ENCODE measurements at regions not wholly inside any gene's neighbourhood (a gene's known extent, or its start where the extent isn't known, plus 50 kb on each side); places are given as distances from the start of the nearest gene placed in this dataset.

DNA sequence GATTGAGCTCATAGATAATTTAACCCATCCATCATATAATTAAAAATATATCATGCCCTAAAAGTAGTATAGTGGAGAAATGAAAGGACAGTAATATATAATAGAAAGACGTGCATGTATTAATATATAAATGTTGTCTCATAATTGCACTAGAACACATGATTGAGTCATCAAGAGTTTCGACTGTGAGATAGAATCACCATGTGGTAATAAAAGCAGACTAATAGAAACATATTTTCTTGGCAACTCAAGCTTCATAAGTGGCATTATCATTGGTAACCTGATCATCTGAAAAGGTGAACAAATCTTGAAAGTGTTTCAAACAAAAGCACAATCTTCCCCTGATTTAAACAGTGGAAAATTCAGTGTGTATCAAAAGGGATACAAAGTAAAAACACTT, 188.8 kb downstream of the CYRIA start:
- H3K4me3 ChIP-seq (ENCODE audit: control insufficient read depth, low read depth, low read length): no peak overlapping the region
- no peak for DNase-seq (ENCODE audit: low read depth)
- no peak for TF ChIP-seq CTCF (conservative IDR thresholded peaks at IDR 0.05; ENCODE audit: control insufficient read depth, insufficient read depth, low read depth, low read length)

GRCh38 chr2:16475986-16476567, 189.6 kb downstream of the CYRIA start:
- no peak overlapping the region for H3K4me3 ChIP-seq (ENCODE audit: control insufficient read depth, low read depth, low read length)
- DNase-seq (ENCODE audit: low read depth): no peak
- TF ChIP-seq CTCF (conservative IDR thresholded peaks at IDR 0.05; ENCODE audit: control insufficient read depth, insufficient read depth, low read depth, low read length): no peak

DNA sequence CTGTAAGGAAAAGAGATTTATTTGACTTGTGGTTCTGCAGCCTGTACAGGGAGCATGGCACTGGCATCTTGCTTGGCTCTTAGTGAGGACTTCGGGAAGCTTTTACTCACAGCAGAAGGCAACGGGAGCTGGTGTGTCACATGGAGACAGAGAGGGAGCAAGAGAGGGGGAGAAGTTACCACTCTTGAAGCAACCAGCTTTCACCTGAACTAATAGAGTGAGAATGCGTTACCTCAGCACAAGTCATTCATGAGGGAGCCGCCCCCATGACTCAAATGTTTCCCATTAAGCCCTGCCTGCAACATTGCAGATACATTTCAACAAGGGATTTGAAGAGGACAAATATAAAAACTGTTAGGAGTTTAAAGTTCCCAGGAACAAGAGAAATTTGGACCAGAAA, 190.0 kb downstream of the CYRIA start:
- no peak for TF ChIP-seq CTCF (conservative IDR thresholded peaks at IDR 0.05; ENCODE audit: control insufficient read depth, insufficient read depth, low read depth, low read length)
- DNase-seq (ENCODE audit: low read depth): no peak
- no peak overlapping the region for H3K4me3 ChIP-seq (ENCODE audit: control insufficient read depth, low read depth, low read length)

DNA sequence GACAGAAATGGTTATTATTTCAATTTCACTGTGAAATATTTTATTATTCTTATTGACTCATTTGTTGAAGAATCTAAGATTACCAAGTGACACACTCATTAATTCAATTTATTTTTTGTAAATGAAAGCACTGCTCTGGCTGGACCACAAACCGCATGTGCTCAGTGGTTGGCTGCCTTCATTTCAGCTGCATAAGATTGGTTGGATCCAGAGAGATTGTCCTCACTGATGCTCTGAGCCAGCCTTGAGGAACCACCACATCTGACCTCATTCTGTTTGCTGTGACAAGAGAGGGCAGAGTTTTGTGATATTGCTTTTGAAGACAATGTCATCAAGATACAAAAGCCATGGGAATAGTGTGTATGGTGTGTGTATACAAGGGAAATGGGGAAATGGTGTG, 192.1 kb downstream of the CYRIA start:
- DNase-seq (ENCODE audit: low read depth): no peak
- no peak for TF ChIP-seq CTCF (conservative IDR thresholded peaks at IDR 0.05; ENCODE audit: control insufficient read depth, insufficient read depth, low read depth, low read length)
- H3K4me3 ChIP-seq (ENCODE audit: control insufficient read depth, low read depth, low read length): no peak overlapping the region

DNA sequence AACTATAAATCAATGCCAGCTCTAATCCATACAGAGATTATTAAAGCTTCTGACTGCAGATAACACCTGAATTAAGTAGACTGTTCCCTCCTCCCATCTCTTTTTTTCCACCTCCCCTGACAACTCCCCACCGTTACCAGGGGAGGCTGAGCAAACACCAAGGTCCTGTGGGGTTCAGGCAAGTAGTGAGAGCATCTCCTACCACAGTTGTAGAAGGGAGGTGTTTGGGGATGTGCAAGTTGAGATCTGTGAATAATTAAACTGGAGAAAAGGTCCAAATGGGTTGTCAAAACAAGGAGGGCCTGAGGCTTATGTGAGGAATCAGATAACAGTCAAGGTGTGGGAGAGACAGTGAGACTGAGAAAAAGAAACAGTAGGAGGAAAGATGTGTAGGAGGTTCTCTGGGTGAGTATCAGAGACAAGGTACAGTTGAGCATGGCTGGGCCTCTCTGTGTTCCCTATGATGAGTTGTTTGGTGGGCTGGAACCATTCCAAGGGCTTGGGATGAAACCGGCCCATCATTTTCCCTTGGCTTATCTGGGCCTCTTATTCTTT, 194.6 kb downstream of the CYRIA start:
- TF ChIP-seq CTCF (conservative IDR thresholded peaks at IDR 0.05; ENCODE audit: control insufficient read depth, insufficient read depth, low read depth, low read length): no peak
- no peak overlapping the region for H3K4me3 ChIP-seq (ENCODE audit: control insufficient read depth, low read depth, low read length)
- DNase-seq (ENCODE audit: low read depth): no peak

GRCh38 chr2:16466821-16467151, 198.8 kb downstream of the CYRIA start:
- DNase-seq (ENCODE audit: low read depth): no peak
- no peak overlapping the region for H3K4me3 ChIP-seq (ENCODE audit: control insufficient read depth, low read depth, low read length)
- no peak for TF ChIP-seq CTCF (conservative IDR thresholded peaks at IDR 0.05; ENCODE audit: control insufficient read depth, insufficient read depth, low read depth, low read length)
